ENCODE measurements at regions not wholly inside any gene's neighbourhood (a gene's known extent, or its start where the extent isn't known, plus 50 kb on each side); places are given as distances from the start of the nearest gene placed in this dataset.
"Not testable (repeated sequence)": the region's sequence is repeated elsewhere in the genome, so short reads cannot be mapped to it uniquely, and the experiment has no call there.

GRCh38 chr4:123530357-123530756 is 133.8 kb downstream of the SPRY1 start:
- DNase-seq (ENCODE audit: low spot score in 2 of 2), result no peak
- 86% methylated on average over 3 of the region's 3 CpGs for WGBS
- TF ChIP-seq CTCF (IDR thresholded peaks at IDR 0.05), result no peak
- TF ChIP-seq POLR2A (IDR thresholded peaks at IDR 0.05), result no peak
- TF ChIP-seq EP300 (IDR thresholded peaks at IDR 0.05), result no peak
- TF ChIP-seq POLR2AphosphoS5 (IDR thresholded peaks at IDR 0.05), result no peak
- Histone ChIP-seq H3K9me3 (peaks cover 4% of the 10 kb centered on the region), H3K36me3 (no peaks in the 10 kb centered on the region), H3K27ac (no peak overlapping the region), H3K27me3 (no peaks in the 10 kb centered on the region), H3K4me3 (no peak overlapping the region), H3K4me1 (no peaks in the 10 kb centered on the region)

GRCh38 chr4:123535037-123535748 is 138.6 kb downstream of the SPRY1 start:
- no peak overlapping the region for H3K4me3 ChIP-seq
- no peak for DNase-seq (ENCODE audit: low spot score in 2 of 2)
- 57% methylated on average over 1 of the region's 1 CpG for whole genome bisulfite sequencing
- H3K27me3 ChIP-seq, result no peaks in the 10 kb centered on the region
- H3K4me1 ChIP-seq, result no peaks in the 10 kb centered on the region
- TF ChIP-seq EP300 (IDR thresholded peaks at IDR 0.05) (no peak), POLR2AphosphoS5 (IDR thresholded peaks at IDR 0.05) (no peak), CTCF (IDR thresholded peaks at IDR 0.05) (no peak)
- H3K36me3 ChIP-seq, result no peaks in the 10 kb centered on the region
- H3K9me3 ChIP-seq, result peaks cover 4% of the 10 kb centered on the region
- no peak overlapping the region for H3K27ac ChIP-seq

GRCh38 chr4:123536225-123536624 is 139.6 kb downstream of the SPRY1 start:
- 85% methylated on average over 6 of the region's 6 CpGs for WGBS

GRCh38 chr4:123537906-123538402 is 141.4 kb downstream of the SPRY1 start:
- not testable (repeated sequence) for H3K27me3 ChIP-seq; H3K27ac ChIP-seq; H3K4me3 ChIP-seq; DNase-seq (ENCODE audit: low spot score in 2 of 2); H3K36me3 ChIP-seq; H3K9me3 ChIP-seq; H3K4me1 ChIP-seq
- WGBS, result 97% methylated on average over 6 of the region's 39 CpGs

More at GRCh38 chr4:123536225-123536624, 139.6 kb downstream of the SPRY1 start:
- H3K27ac ChIP-seq, result no peak overlapping the region
- no peak for DNase-seq (ENCODE audit: low spot score in 2 of 2)
- peaks cover 4% of the 10 kb centered on the region for H3K9me3 ChIP-seq
- no peaks in the 10 kb centered on the region for H3K36me3 ChIP-seq
- TF ChIP-seq POLR2AphosphoS5 (IDR thresholded peaks at IDR 0.05) (no peak), EP300 (IDR thresholded peaks at IDR 0.05) (no peak), POLR2A (IDR thresholded peaks at IDR 0.05) (no peak), CTCF (IDR thresholded peaks at IDR 0.05) (no peak)
- H3K4me3 ChIP-seq, result no peak overlapping the region
- no peaks in the 10 kb centered on the region for H3K27me3 ChIP-seq
- H3K4me1 ChIP-seq, result no peaks in the 10 kb centered on the region

- H3K27ac ChIP-seq, result peak overlapping the region; percentile 83
- no peaks in the 10 kb centered on the region for H3K9me3 ChIP-seq
- no peaks in the 10 kb centered on the region for H3K27me3 ChIP-seq
- WGBS, result 33% methylated on average over 7 of the region's 7 CpGs
- H3K4me1 ChIP-seq, result peaks cover 27% of the 10 kb centered on the region
- TF ChIP-seq CTCF (IDR thresholded peaks at IDR 0.05) (no peak), POLR2A (IDR thresholded peaks at IDR 0.05) (no peak), EP300 (IDR thresholded peaks at IDR 0.05) (no peak), POLR2AphosphoS5 (IDR thresholded peaks at IDR 0.05) (no peak)
- no peak for DNase-seq (ENCODE audit: low spot score in 2 of 2)
- no peak overlapping the region for H3K4me3 ChIP-seq
- H3K36me3 ChIP-seq, result no peaks in the 10 kb centered on the region
Observed at GRCh38 chr4:123545667-123546572, 149.3 kb downstream of the SPRY1 start.

Measured in suprapubic skin (tissue), 4 donors.